NCI-H146 (cell line): ENCODE measurements at regions not wholly inside any gene's neighbourhood (a gene's known extent, or its start where the extent isn't known, plus 50 kb on each side); places are given as distances from the start of the nearest gene placed in this dataset.
A peak's percentile ranks its signal among the peaks of the same experiment; 100 is the strongest.

ENCODE experiments used
- DNase-seq: peaks from one replicate; lab custom pipeline; 2025; lab: John Stamatoyannopoulos, UW

- no peak for DNase-seq
Measured at GRCh38 chr2:160952464-160953254, 207.6 kb upstream of the TANK start.

GRCh38 chr2:160955578-160955977 is 204.7 kb upstream of the TANK start:
- no peak for DNase-seq

GRCh38 chr2:160956243-160956802 is 203.9 kb upstream of the TANK start:
- DNase-seq, result no peak

GRCh38 chr2:160963957-160964356 is 196.3 kb upstream of the TANK start:
- DNase-seq, result no peak

- no peak for DNase-seq
Measured at GRCh38 chr2:160967523-160967922, 192.7 kb upstream of the TANK start.

- DNase-seq, result no peak
Measured at GRCh38 chr2:160968183-160968582, 192.0 kb upstream of the TANK start.

GRCh38 chr2:160970052-160970965 is 189.9 kb upstream of the TANK start:
- peak; percentile 18 for DNase-seq

- no peak for DNase-seq
Measured at GRCh38 chr2:160973991-160974390, 186.2 kb upstream of the TANK start.

- DNase-seq, result no peak
Measured at GRCh38 chr2:160974803-160975202, 185.4 kb upstream of the TANK start.

- no peak for DNase-seq
Measured at GRCh38 chr2:160976797-160977196, 183.4 kb upstream of the TANK start.

- DNase-seq, result no peak
Measured at GRCh38 chr2:160977376-160977775, 182.9 kb upstream of the TANK start.

- DNase-seq, result no peak
Measured at GRCh38 chr2:160977854-160978253, 182.4 kb upstream of the TANK start.

- no peak for DNase-seq
Measured at GRCh38 chr2:160984426-160985077, 175.7 kb upstream of the TANK start.

- no peak for DNase-seq
Measured at GRCh38 chr2:160989778-160990177, 170.4 kb upstream of the TANK start.

- DNase-seq, result no peak
Measured at GRCh38 chr2:160993654-160994061, 166.6 kb upstream of the TANK start.

GRCh38 chr2:160994141-160995002 is 165.9 kb upstream of the TANK start:
- peak; percentile 0 for DNase-seq

GRCh38 chr2:160996584-160996983 is 163.6 kb upstream of the TANK start:
- DNase-seq, result no peak

- DNase-seq, result no peak
Measured at GRCh38 chr2:161004379-161004778, 155.8 kb upstream of the TANK start.

GRCh38 chr2:161005170-161005569 is 155.1 kb upstream of the TANK start:
- DNase-seq, result no peak

GRCh38 chr2:161008311-161008710 is 151.9 kb upstream of the TANK start:
- DNase-seq, result no peak

- no peak for DNase-seq
Measured at GRCh38 chr2:161010503-161011015, 149.7 kb upstream of the TANK start.
